HG02798 (cell line): ENCODE measurements at regions not wholly inside any gene's neighbourhood (a gene's known extent, or its start where the extent isn't known, plus 50 kb on each side); places are given as distances from the start of the nearest gene placed in this dataset.

ENCODE experiments used
- ATAC-seq: cut with Tn5 transposase; IDR thresholded peaks from one replicate; pipeline ENCODE4 v1.9.1; 2021; ENCODE audit warnings: mild to moderate bottlenecking; ENCODE audit not compliant: unreplicated experiment, poor library complexity

DNA sequence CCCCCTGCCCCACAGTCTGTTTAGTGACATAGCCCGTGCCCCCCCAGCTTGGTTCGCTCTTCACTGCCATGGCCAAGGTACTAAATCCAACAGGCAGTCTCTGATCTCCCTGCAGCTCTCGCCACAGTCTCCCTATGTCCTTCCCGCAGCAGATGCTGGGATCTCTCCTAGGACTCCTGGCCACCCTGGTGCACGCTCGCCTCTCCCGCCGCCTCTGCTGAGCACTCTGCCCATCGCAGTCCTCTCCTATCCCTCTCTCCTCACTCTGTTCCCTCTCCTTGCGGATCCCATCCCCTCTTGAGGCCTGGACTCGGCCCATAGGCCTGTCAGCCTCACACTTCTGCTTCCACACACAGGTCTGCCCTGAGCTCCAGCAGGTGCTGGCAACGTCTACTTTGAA is 204.8 kb upstream of the TCERG1L start:
- no peak for ATAC-seq

- no peak for ATAC-seq
These were observed 206.3 kb upstream of the TCERG1L start for GRCh38 chr10:131517781-131518180.

- no peak for ATAC-seq
These were observed 208.4 kb upstream of the TCERG1L start for GRCh38 chr10:131519723-131520605.

DNA sequence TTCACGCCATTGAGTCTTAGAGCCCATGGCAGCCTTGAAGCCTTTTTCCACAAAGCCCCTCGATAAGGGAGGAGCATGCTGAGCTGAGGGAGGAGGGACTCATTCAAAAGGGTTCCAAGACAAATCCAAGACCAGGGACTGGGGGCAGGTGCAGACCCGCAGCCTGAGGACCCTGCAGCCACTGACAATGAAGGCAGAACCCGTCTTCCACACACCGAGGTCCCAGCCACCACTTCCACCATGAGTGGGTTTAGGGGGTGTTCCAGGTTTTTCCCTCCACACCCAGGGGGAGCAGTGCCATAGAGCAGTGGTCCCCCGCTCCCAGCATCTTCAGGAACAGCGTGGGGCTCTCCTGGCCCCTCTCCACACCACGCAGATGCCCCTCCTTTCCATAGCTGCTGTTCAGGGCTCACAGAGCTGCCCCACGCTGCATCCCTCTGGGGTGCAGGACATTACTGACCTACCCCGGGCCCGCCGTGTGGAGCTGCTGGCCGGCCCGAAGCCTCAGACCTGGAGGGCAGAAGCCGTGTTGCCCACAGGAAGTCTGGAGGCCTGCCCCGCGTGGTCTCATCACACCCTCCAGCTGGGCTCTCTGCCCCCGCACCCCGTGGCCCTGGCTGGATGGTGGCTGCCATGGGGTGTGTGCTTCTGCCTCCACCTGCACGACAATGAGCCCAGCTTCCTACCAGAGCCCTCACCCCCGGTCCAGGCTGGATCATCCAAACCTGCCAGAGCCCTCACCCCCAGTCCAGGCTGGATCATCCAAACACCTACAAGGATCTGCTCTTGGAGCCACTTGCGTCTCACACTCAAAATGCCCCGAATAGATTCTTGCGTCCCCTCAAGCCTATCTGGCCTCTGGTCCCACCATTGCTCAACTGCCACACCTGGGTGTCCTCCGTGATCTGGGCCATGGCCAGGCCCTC is 220.0 kb upstream of the TCERG1L start:
- ATAC-seq = no peak

DNA sequence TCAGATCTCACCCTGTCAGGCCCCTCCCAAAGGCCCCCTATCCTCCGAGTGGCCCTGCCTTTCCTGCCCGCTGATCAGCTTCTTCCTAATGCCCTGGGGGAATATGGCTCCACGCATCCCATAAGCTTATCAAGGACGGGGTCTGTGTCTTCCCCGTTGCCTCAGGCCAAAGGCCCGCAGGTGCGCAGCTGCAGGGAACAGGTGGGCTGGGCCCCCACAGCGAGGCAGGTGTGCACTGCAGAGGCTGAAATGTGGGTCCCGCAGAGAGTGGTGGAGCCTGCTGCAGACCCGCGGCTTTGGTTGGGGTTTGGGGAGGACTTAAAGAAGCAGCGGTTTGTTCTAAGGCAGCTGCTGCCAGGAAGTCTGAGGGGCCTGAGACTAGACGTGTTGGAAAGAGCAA is 220.8 kb upstream of the TCERG1L start:
- ATAC-seq = no peak

- ATAC-seq = no peak
These were observed 221.3 kb upstream of the TCERG1L start for GRCh38 chr10:131532745-131533341.

GRCh38 chr10:131533846-131534526 is 222.5 kb upstream of the TCERG1L start:
- ATAC-seq = no peak

DNA sequence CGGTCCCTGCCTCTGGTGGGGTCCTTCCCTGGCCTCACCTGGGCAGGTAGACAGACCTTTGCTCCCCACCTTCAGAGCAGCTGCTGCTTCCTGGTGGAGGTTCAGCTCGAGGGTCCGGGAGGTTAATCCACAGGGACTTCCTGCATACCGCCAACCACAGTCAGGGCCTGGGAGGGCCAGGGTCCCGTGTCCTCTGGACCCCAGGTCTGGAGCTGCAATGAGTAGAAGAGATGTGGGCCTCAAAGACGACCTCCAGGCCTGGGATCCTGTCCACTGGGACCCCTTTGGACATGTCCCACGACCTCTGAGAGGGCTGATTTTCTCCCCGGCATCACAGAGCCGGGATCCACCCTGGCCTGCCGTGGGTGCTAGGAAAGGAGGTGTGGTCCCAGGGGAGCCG is 223.3 kb upstream of the TCERG1L start:
- no peak for ATAC-seq

GRCh38 chr10:131536676-131537075 is 225.2 kb upstream of the TCERG1L start:
- ATAC-seq = no peak

DNA sequence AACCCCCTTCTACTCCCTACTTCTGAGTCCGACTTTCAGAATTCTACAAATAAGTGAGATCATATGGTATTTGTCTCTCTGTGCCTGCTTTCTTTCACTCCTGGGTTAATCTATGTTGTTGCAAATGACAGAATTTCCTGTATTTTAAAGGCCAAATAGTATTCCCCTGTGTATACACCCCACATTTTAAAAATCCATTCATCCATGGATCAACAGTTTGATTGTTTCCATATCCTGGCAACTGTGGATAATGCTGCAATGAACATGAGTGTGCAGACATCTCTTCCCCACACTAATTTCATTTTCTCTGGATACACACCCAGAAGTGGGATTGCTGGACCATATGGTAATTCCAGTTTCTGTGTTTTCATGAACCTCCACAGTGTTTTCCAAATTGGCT is 225.8 kb upstream of the TCERG1L start:
- no peak for ATAC-seq

DNA sequence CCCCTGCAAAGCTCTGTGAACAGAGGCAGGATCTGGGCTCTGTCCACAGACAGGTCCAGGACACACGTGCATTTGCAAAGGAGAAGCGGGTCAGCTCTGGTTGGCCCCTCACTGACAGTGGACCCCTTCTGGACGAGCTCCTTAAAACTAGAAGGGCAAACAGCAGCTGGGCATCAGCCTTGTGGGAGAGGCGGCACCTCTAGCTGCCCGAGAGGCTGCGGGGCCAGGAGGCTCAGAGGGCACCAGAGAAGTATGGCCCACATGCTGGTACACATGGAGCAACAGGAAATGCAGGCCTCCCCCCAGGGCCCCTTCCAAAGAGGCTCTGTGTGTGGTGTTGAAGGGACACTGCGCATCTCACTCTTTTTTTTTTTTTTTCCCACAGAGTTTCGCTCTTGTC is 233.0 kb upstream of the TCERG1L start:
- ATAC-seq = no peak

- no peak for ATAC-seq
These were observed 234.7 kb upstream of the TCERG1L start for GRCh38 chr10:131546086-131546810.

DNA sequence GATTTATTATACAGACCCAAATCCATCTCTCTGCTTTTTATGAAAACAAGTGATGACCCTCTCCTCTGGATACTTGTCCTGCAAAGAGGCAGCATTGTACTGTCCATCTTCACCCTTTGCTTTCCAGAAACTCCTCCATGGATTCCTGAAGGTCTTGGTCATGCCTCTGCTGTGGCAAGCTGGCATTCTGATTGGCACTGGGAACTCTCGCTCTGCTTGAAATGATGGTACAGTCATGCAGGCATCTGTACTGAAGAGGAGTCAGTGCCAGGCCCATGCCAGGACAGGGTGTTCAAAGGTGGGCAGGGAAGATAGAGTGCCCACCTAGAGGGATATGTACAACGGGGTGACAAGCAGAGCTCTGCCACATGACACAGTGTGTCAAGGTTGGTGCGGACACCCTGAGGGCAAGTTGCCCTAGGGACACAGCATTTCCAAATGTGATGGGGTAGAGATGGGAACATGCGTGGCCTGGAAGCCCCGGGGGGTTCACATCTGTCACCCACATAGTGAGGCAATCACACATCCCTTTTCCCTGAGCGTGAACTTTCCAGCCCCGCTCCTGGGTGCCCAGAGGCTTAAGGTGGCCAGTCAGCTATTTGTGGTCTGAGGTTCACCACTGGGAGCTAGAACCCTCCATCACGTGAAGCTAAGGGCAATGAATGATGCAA is 235.7 kb upstream of the TCERG1L start:
- ATAC-seq = no peak

DNA sequence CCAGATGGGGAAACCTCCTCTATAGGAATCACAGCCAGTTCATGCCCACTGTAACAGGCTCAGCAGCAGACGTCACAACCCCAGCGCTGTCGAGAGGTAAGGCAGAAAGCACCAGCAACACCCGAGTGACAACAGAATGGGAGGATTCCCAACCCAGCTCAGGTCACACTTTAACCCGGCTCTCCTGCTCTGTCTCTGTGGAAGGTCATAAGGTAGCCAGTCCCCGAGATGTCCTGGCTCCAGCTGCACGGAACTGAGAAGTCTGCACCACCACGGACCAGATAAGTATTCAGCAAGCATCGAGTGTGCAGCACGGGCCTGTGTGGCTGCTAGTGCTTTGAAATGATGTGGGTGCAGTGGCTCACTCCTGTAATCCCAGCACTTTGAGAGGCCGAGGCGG is 236.7 kb upstream of the TCERG1L start:
- ATAC-seq = no peak

DNA sequence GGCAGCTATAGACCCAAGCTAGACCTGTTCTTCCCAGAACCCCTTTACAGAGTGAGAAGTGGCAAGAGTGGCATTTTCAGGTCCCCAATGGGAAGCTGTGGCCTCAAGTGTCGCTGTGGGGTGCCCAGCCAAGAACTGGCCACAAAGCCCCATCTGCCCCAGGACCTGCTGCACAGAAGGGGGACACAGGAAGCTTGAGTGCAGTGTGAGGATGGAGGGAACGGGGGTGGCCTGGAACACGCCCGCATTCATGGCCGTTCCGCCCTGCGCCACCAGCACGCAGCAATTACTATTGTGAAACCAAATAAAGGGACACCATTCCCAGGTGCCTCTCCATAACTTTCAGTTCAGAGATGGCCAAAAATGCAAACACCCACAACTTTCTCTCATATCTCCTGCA is 237.6 kb upstream of the TCERG1L start:
- no peak for ATAC-seq

GRCh38 chr10:131553121-131553520 is 241.6 kb upstream of the TCERG1L start:
- ATAC-seq = no peak

- no peak for ATAC-seq
These were observed 242.1 kb upstream of the TCERG1L start for GRCh38 chr10:131553581-131553980.

DNA sequence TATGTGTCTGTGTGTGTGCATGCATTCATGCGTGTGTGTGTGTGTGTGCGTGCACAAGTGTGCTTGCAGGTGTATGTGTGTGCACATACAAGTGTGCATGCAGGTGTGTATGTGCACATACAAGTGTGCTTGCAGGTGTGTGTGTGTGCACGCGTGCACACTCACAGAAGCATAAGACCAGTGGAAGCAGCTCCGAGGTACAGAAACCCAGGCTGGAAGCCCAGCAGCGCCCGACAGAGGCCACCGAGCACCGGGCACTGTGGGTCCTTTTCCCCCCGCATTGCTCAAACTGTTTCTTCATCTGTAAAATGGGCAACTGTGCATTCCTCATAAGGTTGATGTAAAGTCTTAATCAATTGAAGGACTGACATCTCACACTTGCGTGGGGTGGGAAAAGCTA is 243.3 kb upstream of the TCERG1L start:
- ATAC-seq = no peak

DNA sequence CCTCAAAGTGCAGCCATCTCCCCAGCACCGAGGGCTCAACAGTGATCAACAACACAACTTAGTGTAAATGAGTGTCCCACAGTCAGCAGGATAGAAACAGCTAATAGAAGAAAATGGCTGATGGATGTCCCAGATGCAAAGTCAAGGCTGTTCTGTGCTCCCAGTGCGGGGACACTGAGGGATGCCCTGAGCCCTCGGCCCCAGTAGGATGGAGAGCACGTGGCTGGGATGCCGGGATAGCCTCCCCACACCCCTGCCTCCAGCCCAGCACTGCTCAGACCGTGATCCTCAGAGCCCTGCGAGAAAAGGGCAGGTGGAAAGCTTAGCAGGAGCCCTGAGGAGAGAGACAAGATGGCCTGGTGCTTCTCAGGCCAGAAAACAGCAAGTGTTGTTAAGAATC is 243.9 kb upstream of the TCERG1L start:
- ATAC-seq = no peak
